ENCODE measurements at regions not wholly inside any gene's neighbourhood (a gene's known extent, or its start where the extent isn't known, plus 50 kb on each side); places are given as distances from the start of the nearest gene placed in this dataset.
"Not testable (repeated sequence)": the region's sequence is repeated elsewhere in the genome, so short reads cannot be mapped to it uniquely, and the experiment has no call there.

DNA sequence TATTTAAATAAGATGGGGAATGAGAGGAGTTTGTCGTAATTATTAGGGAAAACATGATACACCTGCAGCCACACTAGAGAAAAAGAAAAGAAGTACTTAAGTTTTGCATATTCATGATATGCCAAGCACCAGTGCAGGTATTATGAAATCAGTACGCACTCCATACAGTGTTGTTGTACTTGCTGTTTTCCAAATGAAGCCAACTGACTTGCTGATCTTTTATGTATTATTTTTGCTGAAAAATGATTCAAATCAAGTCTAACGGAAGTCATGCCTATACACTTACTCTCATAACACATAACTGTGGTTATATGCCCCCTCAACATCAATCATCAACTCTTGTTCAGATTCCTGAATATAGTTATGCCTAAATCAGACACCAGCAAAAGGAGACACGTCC is 584.9 kb upstream of the EYS start:
- in situ Hi-C loops (cut with HindIII; ENCODE audit: low pct_unique_long_range_greater_than_20kb, low sequenced_read_pairs): no loop called here
- no peak for DNase-seq (ENCODE audit: low read depth, low spot score)

- no peak for DNase-seq (ENCODE audit: low read depth, low spot score)
- in situ Hi-C loops (cut with HindIII; ENCODE audit: low pct_unique_long_range_greater_than_20kb, low sequenced_read_pairs): no loop called here
Observed at GRCh38 chr6:66289889-66290288, 582.9 kb upstream of the EYS start.

- in situ Hi-C loops (cut with HindIII; ENCODE audit: low pct_unique_long_range_greater_than_20kb, low sequenced_read_pairs): no loop called here
- no peak for DNase-seq (ENCODE audit: low read depth, low spot score)
Observed at GRCh38 chr6:66278115-66278514, 571.1 kb upstream of the EYS start.

GRCh38 chr6:66277400-66277799 is 570.4 kb upstream of the EYS start:
- DNase-seq (ENCODE audit: low read depth, low spot score): no peak
- in situ Hi-C loops (cut with HindIII; ENCODE audit: low pct_unique_long_range_greater_than_20kb, low sequenced_read_pairs): no loop called here

DNA sequence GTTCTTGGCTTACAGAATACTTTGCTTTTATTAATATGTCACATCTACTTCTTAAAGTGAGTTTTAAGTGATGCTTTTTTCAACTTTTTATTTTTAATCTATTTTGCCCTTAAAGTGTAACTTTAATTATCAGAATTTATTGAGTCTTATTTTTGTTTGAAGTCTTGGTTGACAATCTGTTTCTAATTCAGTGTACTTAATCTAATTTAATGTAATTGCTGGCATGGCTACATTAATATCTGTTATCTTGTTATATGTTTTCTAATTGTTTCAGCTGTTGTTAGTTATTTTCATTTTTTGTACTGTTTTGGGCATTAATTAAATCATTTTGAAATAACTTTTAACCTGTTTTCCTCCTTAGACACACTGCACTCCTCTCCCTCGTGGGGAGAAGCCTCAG is 558.7 kb upstream of the EYS start:
- in situ Hi-C loops (cut with HindIII; ENCODE audit: low pct_unique_long_range_greater_than_20kb, low sequenced_read_pairs): no loop called here
- no peak for DNase-seq (ENCODE audit: low read depth, low spot score)

- in situ Hi-C loops (cut with HindIII; ENCODE audit: low pct_unique_long_range_greater_than_20kb, low sequenced_read_pairs): no loop called here
- no peak for DNase-seq (ENCODE audit: low read depth, low spot score)
Observed at GRCh38 chr6:66264376-66264775, 557.4 kb upstream of the EYS start.

DNA sequence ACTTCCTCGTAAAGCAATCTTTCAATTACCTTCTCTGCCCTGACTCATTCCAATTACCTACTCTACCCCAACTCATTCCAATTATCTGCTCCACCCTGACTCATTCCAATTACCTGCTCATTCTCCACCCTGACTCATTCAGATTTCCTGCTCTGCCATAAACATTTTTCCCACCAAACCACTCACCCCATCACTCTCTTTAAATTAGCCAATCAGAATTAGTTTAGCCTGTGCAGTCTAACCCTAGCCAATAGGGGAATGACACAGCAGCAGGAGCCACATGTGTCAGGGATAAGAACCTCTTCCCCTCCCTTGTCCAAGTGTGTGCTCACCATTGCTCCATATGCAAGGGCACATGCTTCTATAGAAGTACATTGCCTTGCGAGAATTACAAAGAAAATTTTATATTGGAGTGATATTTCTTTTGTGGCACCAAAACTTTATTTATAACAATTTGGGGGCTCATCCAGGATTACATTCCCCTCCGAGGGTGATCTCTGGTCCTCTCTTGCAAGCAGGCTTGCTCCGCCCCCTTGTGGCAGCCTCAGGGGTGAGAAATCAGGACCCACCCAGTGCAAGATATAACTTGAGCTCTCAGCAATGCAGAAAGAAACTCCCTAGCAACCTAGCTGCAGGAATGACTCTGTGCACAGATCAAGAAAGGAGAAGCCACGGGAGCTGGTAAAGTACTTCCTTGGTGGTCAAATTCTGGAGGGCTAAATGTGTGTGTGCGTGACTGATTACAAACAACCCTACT is 551.9 kb upstream of the EYS start:
- peak; percentile 10 for DNase-seq (ENCODE audit: low read depth, low spot score)
- in situ Hi-C loops (cut with HindIII; ENCODE audit: low pct_unique_long_range_greater_than_20kb, low sequenced_read_pairs): not testable (repeated sequence)

- in situ Hi-C loops (cut with HindIII; ENCODE audit: low pct_unique_long_range_greater_than_20kb, low sequenced_read_pairs): no loop called here
- DNase-seq (ENCODE audit: low read depth, low spot score): no peak
Observed at GRCh38 chr6:66245231-66245630, 538.2 kb upstream of the EYS start.

GRCh38 chr6:66238851-66239250 is 531.8 kb upstream of the EYS start:
- DNase-seq (ENCODE audit: low read depth, low spot score): no peak
- in situ Hi-C loops (cut with HindIII; ENCODE audit: low pct_unique_long_range_greater_than_20kb, low sequenced_read_pairs): no loop called here

GRCh38 chr6:66232890-66233289 is 525.9 kb upstream of the EYS start:
- in situ Hi-C loops (cut with HindIII; ENCODE audit: low pct_unique_long_range_greater_than_20kb, low sequenced_read_pairs): no loop called here

DNA sequence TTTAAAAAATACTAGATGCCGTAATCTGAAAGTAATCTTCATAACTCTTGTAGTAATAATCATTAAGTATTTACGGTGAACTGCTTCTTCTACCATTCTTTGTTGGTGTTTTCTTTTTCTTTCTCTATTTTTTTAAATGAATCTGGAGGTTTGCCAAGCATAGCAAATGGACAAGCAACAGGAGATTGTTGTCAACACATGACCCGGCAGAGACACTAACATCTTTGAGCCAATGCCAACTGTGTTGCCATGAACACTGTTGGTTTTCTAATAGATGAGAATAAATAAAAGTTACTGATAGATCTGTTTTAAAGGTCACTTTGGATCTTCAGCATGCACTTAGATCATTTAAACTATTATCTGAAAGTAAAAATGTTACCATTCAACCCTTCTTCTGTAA is 523.6 kb upstream of the EYS start:
- in situ Hi-C loops (cut with HindIII; ENCODE audit: low pct_unique_long_range_greater_than_20kb, low sequenced_read_pairs): no loop called here
- peak; percentile 77 for DNase-seq (ENCODE audit: low read depth, low spot score)

More at GRCh38 chr6:66232890-66233289, 525.9 kb upstream of the EYS start:
- DNase-seq (ENCODE audit: low read depth, low spot score): no peak

DNA sequence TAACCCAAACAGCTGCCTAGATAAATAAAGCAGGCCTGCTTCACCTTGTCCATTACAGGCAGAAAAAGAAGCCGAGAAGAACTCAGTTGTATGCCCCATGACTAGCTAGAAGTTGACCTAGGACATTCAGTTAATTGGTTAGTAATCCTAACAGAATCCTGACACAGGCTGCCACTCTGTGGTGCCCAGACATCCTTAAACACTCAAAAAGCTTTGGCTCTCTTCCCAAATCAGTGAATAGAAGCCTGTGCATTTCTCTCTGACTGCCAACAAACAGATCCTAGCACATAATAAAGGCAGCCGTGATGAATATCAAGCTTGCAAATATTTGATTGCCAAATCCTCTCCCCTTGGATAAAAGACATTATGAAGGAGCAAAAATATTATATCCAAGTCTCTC is 519.1 kb upstream of the EYS start:
- peak; percentile 68 for DNase-seq (ENCODE audit: low read depth, low spot score)
- in situ Hi-C loops (cut with HindIII; ENCODE audit: low pct_unique_long_range_greater_than_20kb, low sequenced_read_pairs): no loop called here

DNA sequence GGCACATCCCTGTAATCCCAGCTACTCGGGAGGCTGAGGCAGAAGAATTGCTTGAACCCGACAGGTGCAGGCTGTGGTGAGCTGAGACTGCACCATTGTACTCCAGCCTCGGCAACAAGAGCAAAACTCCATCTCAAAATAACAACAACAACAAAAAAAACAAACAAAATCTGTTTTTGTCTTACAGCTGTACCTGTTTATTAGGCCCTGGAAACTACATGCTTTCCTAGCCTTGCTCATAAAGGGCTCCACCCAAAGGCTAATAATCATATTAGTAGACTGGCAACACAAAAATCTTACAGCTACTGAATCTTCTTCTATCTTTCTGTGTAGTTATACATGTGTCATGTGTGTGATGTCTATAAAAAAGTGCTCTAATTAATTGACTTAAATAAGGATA is 503.9 kb upstream of the EYS start:
- in situ Hi-C loops (cut with HindIII; ENCODE audit: low pct_unique_long_range_greater_than_20kb, low sequenced_read_pairs): no loop called here
- DNase-seq (ENCODE audit: low read depth, low spot score): no peak

GRCh38 chr6:66200390-66200789 is 493.4 kb upstream of the EYS start:
- no peak for DNase-seq (ENCODE audit: low read depth, low spot score)
- in situ Hi-C loops (cut with HindIII; ENCODE audit: low pct_unique_long_range_greater_than_20kb, low sequenced_read_pairs): no loop called here

DNA sequence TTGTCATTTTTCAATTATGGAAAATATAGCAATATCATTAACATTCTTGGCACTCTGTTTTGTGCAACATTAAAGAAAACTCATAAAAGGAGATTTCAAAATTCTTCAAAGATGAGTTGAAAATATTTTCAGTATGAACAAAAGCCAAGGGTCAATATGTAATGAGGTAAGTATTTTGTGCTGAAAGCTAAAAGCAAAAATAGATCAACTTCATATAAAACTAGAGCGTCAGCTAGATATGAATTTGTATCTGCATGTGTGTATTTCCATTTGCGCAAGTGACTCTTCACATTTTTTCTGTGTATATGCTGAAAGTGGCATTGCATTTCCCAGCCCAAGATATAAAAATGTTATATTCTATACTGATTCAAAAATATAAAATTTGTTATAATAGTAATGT is 492.1 kb upstream of the EYS start:
- DNase-seq (ENCODE audit: low read depth, low spot score): no peak
- in situ Hi-C loops (cut with HindIII; ENCODE audit: low pct_unique_long_range_greater_than_20kb, low sequenced_read_pairs): no loop called here

DNA sequence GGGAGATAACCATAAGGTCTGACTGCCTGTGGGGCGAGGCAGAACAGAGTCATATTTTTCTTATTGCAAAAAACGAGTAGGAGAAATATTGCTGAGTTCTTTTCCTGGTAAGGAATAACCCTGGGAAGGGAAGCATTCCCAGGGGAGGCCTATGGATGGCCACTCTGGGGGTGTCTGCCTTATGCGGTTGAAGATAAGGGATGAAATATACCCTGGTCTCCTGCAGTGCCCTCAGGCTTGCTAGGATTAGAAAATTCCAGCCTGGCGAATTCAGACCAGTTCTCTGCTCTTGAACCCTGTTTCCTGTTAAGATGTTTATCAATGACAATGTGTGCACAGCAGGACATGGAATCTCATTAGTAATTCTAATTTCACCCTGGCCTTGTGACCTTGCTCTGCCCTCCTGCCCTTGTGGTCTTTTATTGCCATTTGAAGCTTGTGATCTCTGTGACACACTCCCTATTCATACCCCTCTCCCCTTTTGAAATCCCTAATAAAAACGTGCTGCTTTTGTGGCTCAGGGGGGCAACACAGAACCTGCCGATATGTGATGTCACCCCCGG is 491.1 kb upstream of the EYS start:
- in situ Hi-C loops (cut with HindIII; ENCODE audit: low pct_unique_long_range_greater_than_20kb, low sequenced_read_pairs): no loop called here
- no peak for DNase-seq (ENCODE audit: low read depth, low spot score)

DNA sequence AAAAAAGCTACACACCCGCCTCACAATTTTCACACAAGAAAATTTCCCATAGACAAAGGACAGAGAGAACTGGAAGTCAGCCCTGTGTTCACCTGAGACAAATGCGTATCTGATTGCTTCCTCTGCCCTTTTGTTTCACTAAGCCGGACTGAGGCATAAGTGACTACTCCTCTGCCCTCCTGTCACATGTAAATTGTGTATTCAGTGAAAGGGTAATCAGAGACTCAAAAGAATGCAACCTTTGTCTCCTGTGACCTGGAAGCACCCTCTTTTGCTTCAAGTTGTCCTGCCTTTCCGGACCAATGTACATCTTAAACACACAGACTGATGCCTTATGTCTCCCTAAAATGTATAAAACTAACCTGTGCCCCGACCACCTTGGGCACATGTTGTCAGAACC is 483.8 kb upstream of the EYS start:
- in situ Hi-C loops (cut with HindIII; ENCODE audit: low pct_unique_long_range_greater_than_20kb, low sequenced_read_pairs): no loop called here
- DNase-seq (ENCODE audit: low read depth, low spot score): peak; percentile 81

DNA sequence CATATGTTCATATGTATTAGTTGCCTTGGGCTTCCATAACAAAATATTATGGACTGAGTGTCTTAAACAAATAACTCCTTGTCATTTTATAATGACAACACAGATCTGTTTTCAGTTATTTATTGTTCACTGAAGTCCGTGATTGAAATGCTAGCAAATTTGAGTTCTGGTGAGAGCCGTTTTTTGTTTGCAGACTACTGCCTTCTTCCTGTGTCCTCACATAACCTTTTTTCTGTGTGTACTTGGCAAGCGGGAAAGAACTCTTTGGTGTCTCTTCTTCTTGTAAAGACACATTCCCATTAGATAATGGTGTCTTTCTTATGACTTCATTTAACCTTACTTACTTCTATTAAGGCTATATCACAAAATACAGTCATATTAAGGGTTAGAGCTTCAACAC is 482.9 kb upstream of the EYS start:
- in situ Hi-C loops (cut with HindIII; ENCODE audit: low pct_unique_long_range_greater_than_20kb, low sequenced_read_pairs): no loop called here
- DNase-seq (ENCODE audit: low read depth, low spot score): peak; percentile 81

GRCh38 chr6:66186756-66187155 is 479.7 kb upstream of the EYS start:
- in situ Hi-C loops (cut with HindIII; ENCODE audit: low pct_unique_long_range_greater_than_20kb, low sequenced_read_pairs): no loop called here
- DNase-seq (ENCODE audit: low read depth, low spot score): no peak

DNA sequence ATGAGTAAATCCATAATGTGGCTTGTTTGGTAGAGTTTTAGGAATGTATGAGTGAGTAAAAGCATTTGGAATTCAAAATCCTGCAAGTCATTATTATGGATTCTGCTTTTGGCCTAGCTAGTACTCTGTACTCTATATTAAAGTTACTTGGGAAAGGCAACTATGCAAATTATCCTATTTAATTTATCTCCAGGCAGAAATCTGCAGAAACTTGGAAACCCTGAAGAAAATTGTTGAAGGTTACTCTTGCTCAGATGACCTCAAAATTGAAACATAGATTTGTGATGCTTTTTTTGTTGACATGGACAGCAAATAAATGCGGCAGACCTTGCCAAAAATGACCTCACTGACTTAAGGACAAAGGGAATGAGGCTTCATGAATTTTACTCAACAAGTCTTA is 477.1 kb upstream of the EYS start:
- no peak for DNase-seq (ENCODE audit: low read depth, low spot score)

More for the DNA sequence above, 477.1 kb upstream of the EYS start:
- in situ Hi-C loops (cut with HindIII; ENCODE audit: low pct_unique_long_range_greater_than_20kb, low sequenced_read_pairs): no loop called here

Data from SK-MEL-5 (cell line).